ENCODE measurements at regions not wholly inside any gene's neighbourhood (a gene's known extent, or its start where the extent isn't known, plus 50 kb on each side); places are given as distances from the start of the nearest gene placed in this dataset.

DNA sequence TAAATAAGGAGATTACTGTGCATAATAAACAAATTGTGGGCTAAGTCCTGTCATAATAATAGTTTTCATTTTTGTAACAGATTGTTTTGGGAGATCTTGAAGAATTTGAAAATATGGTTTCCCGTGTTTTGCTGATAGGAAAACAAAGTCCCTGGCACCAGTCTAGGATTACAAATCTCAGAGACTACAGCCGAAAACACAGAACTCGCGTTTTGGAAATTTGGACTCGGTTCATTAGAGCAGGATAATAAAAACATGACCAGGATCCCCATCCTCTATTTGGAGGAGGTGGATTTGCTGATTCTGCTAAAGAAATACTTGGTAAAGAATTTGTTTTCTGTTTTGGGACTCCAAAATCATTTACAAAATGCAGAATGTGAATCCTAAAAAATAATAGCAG is 1194.4 kb downstream of the DTWD2 start:
- TF ChIP-seq POLR2A (IDR thresholded peaks at IDR 0.05; ENCODE audit: low read depth, low read length), result no peak
- TF ChIP-seq POLR2AphosphoS5 (IDR thresholded peaks at IDR 0.05; ENCODE audit: low read depth, low read length), result no peak

All from GM12892 (cell line).